Rectal smooth muscle tissue (tissue), 1 donor: ENCODE measurements at regions not wholly inside any gene's neighbourhood (a gene's known extent, or its start where the extent isn't known, plus 50 kb on each side); places are given as distances from the start of the nearest gene placed in this dataset.

Experiments
- H3K27ac ChIP-seq: one replicate; pipeline ENCODE4 v1.7.0; 2013; ENCODE audit warnings: low read depth, low read length, inconsistent platforms
- H3K27me3 ChIP-seq: one replicate; pipeline ENCODE4 v1.7.0; 2013; ENCODE audit warnings: low read length; ENCODE audit not compliant: control insufficient read depth, insufficient read depth
- H3K36me3 ChIP-seq: one replicate; pipeline ENCODE4 v1.7.0; 2013; ENCODE audit warnings: low read length; ENCODE audit not compliant: control insufficient read depth, insufficient read depth
- H3K4me1 ChIP-seq: one replicate; pipeline ENCODE4 v1.7.0; 2013; ENCODE audit warnings: low read length; ENCODE audit not compliant: control insufficient read depth, insufficient read depth
- H3K4me3 ChIP-seq: one replicate; pipeline ENCODE4 v1.7.0; 2013; ENCODE audit warnings: low read length
- H3K9ac ChIP-seq: one replicate; pipeline ENCODE4 v1.7.0; 2013; ENCODE audit warnings: low read length

DNA sequence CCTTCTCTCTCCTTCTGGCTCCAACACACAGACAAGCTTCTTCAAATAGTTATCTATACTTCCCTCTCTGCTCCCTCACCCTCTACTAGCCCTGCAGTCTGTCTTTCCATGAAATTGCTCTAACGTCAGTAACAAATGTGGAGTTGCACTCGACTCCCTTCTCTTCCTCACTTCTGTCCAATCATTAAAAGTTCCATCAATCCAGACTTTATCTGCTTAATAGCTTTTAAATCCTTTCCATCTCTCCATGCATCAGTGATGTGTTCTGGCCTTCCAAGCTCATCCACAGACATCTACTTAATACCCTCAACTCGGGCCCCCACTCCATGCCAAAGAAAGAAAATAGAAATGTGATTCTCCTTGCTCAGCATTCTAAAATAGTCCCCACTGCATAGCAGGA lies 422.1 kb upstream of the CDH5 start:
- Histone ChIP-seq H3K27ac (no peak overlapping the region), H3K27me3 (no peaks in the 10 kb centered on the region), H3K9ac (no peak overlapping the region), H3K4me3 (no peak overlapping the region), H3K4me1 (no peaks in the 10 kb centered on the region), H3K36me3 (no peaks in the 10 kb centered on the region)

DNA sequence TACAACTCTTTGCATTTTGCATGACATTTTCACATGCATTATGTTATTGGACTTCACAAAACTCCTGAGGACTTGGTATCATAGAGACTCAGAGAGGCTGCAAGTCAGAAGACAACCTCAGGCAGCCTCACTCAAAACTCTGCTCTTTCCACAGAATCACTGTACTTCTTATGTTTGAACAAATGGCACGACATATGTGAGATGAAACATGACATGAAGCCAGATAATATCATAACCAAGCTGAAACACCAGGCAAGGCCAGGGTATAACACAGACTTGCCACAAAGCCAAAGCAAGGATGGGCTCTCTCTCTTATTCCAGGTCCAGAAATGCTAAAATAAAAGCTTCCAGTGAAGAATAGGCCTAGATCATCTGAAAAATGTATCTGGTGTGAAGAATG lies 425.8 kb upstream of the CDH5 start:
- Histone ChIP-seq H3K4me3 (no peak overlapping the region), H3K36me3 (no peaks in the 10 kb centered on the region), H3K27ac (no peak overlapping the region), H3K9ac (no peak overlapping the region), H3K4me1 (no peaks in the 10 kb centered on the region), H3K27me3 (no peaks in the 10 kb centered on the region)

DNA sequence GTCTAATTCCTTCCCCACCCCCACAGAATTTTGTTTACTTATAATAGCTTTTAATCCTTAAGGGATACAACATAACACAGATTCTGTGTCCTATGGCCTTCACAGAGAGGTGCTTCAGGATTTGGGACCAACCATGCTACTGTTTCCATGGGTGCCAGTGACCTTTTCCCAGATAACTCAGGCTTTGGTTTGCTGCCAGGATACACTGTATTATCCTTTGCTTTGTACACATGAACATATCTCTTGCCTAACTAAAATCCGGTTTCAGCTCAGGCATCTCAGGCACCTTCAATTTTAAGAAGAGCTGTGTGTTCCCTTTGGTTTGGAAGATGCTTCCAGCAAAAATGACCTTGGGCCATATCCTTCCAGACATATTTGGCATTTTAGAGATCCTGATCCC lies 428.4 kb upstream of the CDH5 start:
- H3K4me1 ChIP-seq: no peaks in the 10 kb centered on the region
- no peaks in the 10 kb centered on the region for H3K36me3 ChIP-seq
- no peak overlapping the region for H3K9ac ChIP-seq
- no peak overlapping the region for H3K4me3 ChIP-seq
- H3K27ac ChIP-seq: no peak overlapping the region
- H3K27me3 ChIP-seq: no peaks in the 10 kb centered on the region

DNA sequence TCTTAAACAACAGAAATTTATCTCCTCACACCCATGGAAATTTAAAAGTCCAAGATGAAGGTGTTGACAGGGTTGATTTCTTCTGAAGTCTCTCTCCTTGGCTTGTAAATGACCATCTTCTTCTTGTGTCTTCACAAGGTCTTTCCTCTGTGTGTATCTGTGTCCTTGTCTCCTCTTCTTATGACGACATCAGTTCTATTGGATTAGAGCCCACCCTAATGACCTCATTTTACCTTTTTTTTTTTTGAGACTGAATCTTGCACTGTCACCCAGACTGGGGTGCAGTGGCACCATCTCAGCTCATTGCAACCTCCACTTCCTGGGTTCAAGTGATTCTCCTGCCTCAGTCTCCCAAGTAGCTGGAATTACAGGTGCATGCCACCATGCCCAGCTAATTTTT lies 429.0 kb upstream of the CDH5 start:
- H3K4me1 ChIP-seq: no peaks in the 10 kb centered on the region
- H3K36me3 ChIP-seq: no peaks in the 10 kb centered on the region
- no peak overlapping the region for H3K27ac ChIP-seq
- H3K9ac ChIP-seq: no peak overlapping the region
- H3K4me3 ChIP-seq: no peak overlapping the region
- no peaks in the 10 kb centered on the region for H3K27me3 ChIP-seq

- Histone ChIP-seq H3K27ac (no peak overlapping the region), H3K27me3 (no peaks in the 10 kb centered on the region), H3K9ac (no peak overlapping the region), H3K4me1 (no peaks in the 10 kb centered on the region), H3K4me3 (no peak overlapping the region), H3K36me3 (no peaks in the 10 kb centered on the region)
Observed at GRCh38 chr16:65936096-65936495, 430.4 kb upstream of the CDH5 start.

DNA sequence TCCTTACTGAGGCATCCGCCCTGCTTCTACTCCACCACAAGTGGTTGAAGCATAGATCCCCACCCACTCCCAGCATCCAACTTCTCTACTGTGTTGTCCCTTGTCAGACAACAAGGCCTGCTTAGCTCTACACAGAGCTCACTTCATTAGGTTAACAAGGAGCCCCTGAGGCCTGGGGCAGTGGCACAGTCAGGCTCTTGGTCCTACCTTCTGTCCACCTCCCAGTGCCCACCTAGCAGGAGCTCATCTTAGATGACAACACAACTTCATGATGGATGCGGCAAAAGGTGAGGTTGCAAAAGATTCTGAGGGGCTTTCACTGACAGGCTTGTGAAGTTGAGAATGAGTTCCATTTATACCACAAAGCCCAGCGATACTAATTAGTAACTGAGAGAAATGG lies 432.0 kb upstream of the CDH5 start:
- Histone ChIP-seq H3K36me3 (no peaks in the 10 kb centered on the region), H3K4me1 (no peaks in the 10 kb centered on the region), H3K27ac (no peak overlapping the region), H3K4me3 (no peak overlapping the region), H3K9ac (no peak overlapping the region), H3K27me3 (no peaks in the 10 kb centered on the region)

GRCh38 chr16:65933703-65934102 lies 432.8 kb upstream of the CDH5 start:
- H3K36me3 ChIP-seq: no peaks in the 10 kb centered on the region
- H3K4me3 ChIP-seq: no peak overlapping the region
- no peak overlapping the region for H3K27ac ChIP-seq
- no peak overlapping the region for H3K9ac ChIP-seq
- no peaks in the 10 kb centered on the region for H3K4me1 ChIP-seq
- no peaks in the 10 kb centered on the region for H3K27me3 ChIP-seq

GRCh38 chr16:65932350-65933072 lies 434.0 kb upstream of the CDH5 start:
- H3K4me3 ChIP-seq: no peak overlapping the region
- no peaks in the 10 kb centered on the region for H3K27me3 ChIP-seq
- no peak overlapping the region for H3K27ac ChIP-seq
- no peaks in the 10 kb centered on the region for H3K36me3 ChIP-seq
- no peaks in the 10 kb centered on the region for H3K4me1 ChIP-seq
- no peak overlapping the region for H3K9ac ChIP-seq

- H3K27me3 ChIP-seq: no peaks in the 10 kb centered on the region
- no peak overlapping the region for H3K4me3 ChIP-seq
- no peaks in the 10 kb centered on the region for H3K4me1 ChIP-seq
- no peak overlapping the region for H3K9ac ChIP-seq
- H3K27ac ChIP-seq: no peak overlapping the region
- no peaks in the 10 kb centered on the region for H3K36me3 ChIP-seq
Observed at GRCh38 chr16:65922923-65923322, 443.6 kb upstream of the CDH5 start.

DNA sequence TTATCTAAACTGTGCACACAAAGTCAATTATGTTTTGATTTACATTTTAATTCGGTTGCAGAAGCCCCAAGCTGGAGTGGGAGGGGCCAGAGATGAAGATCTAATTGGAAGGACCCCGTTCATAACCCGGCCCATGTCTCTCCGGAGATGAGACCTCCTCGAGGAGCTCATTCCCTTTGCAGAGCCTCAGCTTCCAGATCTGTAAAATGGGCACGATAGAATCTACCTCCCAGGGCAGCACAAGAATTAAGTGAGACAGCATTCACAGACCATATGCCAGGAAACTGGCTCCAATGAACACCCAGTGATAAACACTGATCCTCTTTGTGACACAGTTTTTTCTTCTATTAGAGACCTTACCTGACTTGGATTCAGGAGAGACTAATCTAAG lies 446.5 kb upstream of the CDH5 start:
- Histone ChIP-seq H3K4me1 (no peaks in the 10 kb centered on the region), H3K9ac (no peak overlapping the region), H3K4me3 (no peak overlapping the region), H3K36me3 (no peaks in the 10 kb centered on the region), H3K27ac (no peak overlapping the region), H3K27me3 (no peaks in the 10 kb centered on the region)

DNA sequence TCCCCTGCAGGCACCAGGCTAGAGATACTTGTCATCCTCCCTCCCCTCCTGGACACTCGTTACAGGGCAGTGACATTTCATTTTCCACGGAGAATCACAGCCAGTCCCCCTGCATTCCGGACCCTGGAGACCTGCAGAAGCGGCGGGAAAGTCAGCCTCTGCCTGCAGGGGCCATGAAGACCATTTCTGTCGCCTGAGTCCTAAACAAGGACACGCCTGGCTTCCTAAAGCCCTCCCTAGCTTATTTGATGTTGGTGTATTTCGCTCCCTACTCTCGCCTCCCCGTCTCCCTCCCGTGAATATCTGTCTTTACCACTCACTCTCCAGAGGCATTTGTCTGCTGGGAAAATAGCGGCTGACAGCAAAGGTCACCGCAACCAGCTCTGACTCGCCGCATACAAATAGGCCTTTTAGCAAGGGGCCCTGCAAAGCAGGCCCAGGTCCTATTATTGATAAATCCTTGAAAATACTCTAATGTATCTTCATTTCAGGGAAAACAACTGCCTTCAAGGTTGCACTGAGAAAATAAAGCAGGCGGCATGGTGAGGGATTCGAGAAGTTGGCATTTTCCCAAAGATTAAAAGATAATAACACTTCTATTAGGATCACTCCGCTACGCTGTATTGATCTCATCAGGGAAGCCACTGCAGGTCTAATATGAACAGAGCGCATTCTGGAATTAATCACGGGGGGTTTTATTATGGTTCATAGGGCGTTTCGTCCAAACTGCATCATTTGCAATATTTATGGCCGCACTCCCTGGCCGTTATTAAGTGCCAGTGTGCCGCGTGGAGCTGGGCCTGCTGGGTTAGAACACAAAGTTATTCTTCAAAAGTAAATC lies 447.1 kb upstream of the CDH5 start:
- Histone ChIP-seq H3K27ac (no peak overlapping the region), H3K36me3 (no peaks in the 10 kb centered on the region), H3K4me1 (no peaks in the 10 kb centered on the region), H3K4me3 (no peak overlapping the region), H3K27me3 (no peaks in the 10 kb centered on the region), H3K9ac (no peak overlapping the region)

- H3K4me3 ChIP-seq: no peak overlapping the region
- H3K36me3 ChIP-seq: no peaks in the 10 kb centered on the region
- H3K9ac ChIP-seq: no peak overlapping the region
Observed at GRCh38 chr16:65917466-65917865, 449.0 kb upstream of the CDH5 start.

DNA sequence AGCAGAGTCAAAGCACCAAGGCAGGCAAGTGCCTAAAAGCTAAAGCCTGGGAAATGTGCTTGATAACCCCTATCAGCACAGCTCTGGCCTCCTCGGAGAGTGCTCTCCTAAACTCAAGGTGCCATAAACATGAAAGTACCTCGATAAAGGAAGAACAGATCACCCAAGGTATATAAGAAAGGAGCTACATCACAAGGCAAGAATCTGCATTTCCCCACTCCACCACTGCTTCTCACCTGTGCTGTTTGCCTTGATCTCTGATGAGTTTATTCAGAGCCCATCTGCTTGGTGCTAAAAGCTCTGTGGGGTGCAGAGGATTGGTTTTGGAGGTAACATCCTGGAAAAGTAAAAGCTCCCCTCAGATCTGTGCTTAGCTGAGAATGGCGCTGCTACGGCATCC lies 449.5 kb upstream of the CDH5 start:
- no peak overlapping the region for H3K9ac ChIP-seq
- no peaks in the 10 kb centered on the region for H3K36me3 ChIP-seq
- no peak overlapping the region for H3K4me3 ChIP-seq
- H3K27me3 ChIP-seq: no peaks in the 10 kb centered on the region
- no peaks in the 10 kb centered on the region for H3K4me1 ChIP-seq
- no peak overlapping the region for H3K27ac ChIP-seq

More at GRCh38 chr16:65917466-65917865, 449.0 kb upstream of the CDH5 start:
- no peak overlapping the region for H3K27ac ChIP-seq
- no peaks in the 10 kb centered on the region for H3K4me1 ChIP-seq
- H3K27me3 ChIP-seq: no peaks in the 10 kb centered on the region
